CD4-positive, CD25-positive, alpha-beta regulatory T cell (primary cell): ENCODE measurements at regions not wholly inside any gene's neighbourhood (a gene's known extent, or its start where the extent isn't known, plus 50 kb on each side); places are given as distances from the start of the nearest gene placed in this dataset.

Experiments
- ATAC-seq, 2 donors: fragments of 150-1000 bp; cut with Tn5 transposase; one replicate each; pipeline ENCODE4 v1.10.0; 2021; ENCODE audit warnings: low read depth in 2 of 2, moderate number of reproducible peaks in 2 of 2, moderate library complexity in 1 of 2
- DNase-seq, 3 donors: peaks; one replicate each; pipeline versions ENCODE4 v3.0.0 to v3.0.0-alpha.2; 2012 to 2022; ENCODE audit warnings: mixed read lengths in 1 of 3
- H3K27ac ChIP-seq: one replicate; pipeline ENCODE4 v1.7.0; 2013; ENCODE audit warnings: mild to moderate bottlenecking, low read length; ENCODE audit not compliant: insufficient read depth, poor library complexity, severe bottlenecking
- H3K27me3 ChIP-seq: one replicate; pipeline ENCODE4 v1.7.0; 2013; ENCODE audit warnings: low read length; ENCODE audit not compliant: control insufficient read depth, insufficient read depth
- H3K36me3 ChIP-seq: one replicate; pipeline ENCODE4 v1.7.0; 2013; ENCODE audit warnings: mild to moderate bottlenecking, low read length, moderate library complexity; ENCODE audit not compliant: control insufficient read depth, insufficient read depth
- H3K4me1 ChIP-seq: 2 replicates; pipeline ENCODE4 v1.7.0; 2013; ENCODE audit warnings: mild to moderate bottlenecking, low read length; ENCODE audit not compliant: insufficient read depth, control insufficient read depth, poor library complexity, severe bottlenecking
- H3K4me3 ChIP-seq: one replicate; pipeline ENCODE4 v1.7.0; 2013; ENCODE audit warnings: low read depth, mild to moderate bottlenecking, low read length, moderate library complexity
- H3K9me3 ChIP-seq, 2 experiments: 1 replicate in 1 of 2; 2 replicates in 1 of 2; pipeline ENCODE4 v1.7.0; 2013; ENCODE audit warnings: low read length in 2 of 2, mild to moderate bottlenecking in 1 of 2, moderate library complexity in 1 of 2; ENCODE audit not compliant: control insufficient read depth in 2 of 2
- H3K27ac Mint-ChIP-seq, 3 donors: one replicate each; pipeline ENCODE4 v1.8.0; 2020 to 2022; ENCODE audit warnings: mild to moderate bottlenecking in 3 of 3, mixed read lengths in 3 of 3, moderate library complexity in 2 of 3
- H3K27me3 Mint-ChIP-seq: one replicate; pipeline ENCODE4 v1.8.0; 2022; ENCODE audit warnings: mild to moderate bottlenecking, mixed read lengths
- H3K36me3 Mint-ChIP-seq: one replicate; pipeline ENCODE4 v1.8.0; 2020; ENCODE audit warnings: mixed read lengths
- H3K4me1 Mint-ChIP-seq, 4 donors: one replicate each; pipeline ENCODE4 v1.8.0; 2020 to 2022; ENCODE audit warnings: mixed read lengths in 4 of 4, mild to moderate bottlenecking in 1 of 4
- H3K4me3 Mint-ChIP-seq, 4 donors: one replicate each; pipeline ENCODE4 v1.8.0; 2020 to 2022; ENCODE audit warnings: mild to moderate bottlenecking in 4 of 4, mixed read lengths in 4 of 4, moderate library complexity in 3 of 4
- H3K9me3 Mint-ChIP-seq, 7 donors: one replicate each; pipeline ENCODE4 v1.8.0; 2020 to 2022; ENCODE audit warnings: mixed read lengths in 7 of 7, mild to moderate bottlenecking in 3 of 7, moderate library complexity in 2 of 7

GRCh38 chr6:8549074-8549790 lies 113.9 kb upstream of the SLC35B3 start:
- no peaks in the 10 kb centered on the region for H3K27me3 Mint-ChIP-seq
- ATAC-seq (no peak), DNase-seq (no peak)
- no peak overlapping the region for H3K27ac Mint-ChIP-seq
- Histone ChIP-seq H3K9me3 (no peaks in the 10 kb centered on the region), H3K4me1 (no peaks in the 10 kb centered on the region), H3K27me3 (no peaks in the 10 kb centered on the region), H3K4me3 (no peak overlapping the region), H3K27ac (no peak overlapping the region), H3K36me3 (no peaks in the 10 kb centered on the region)
- peaks cover 0 to 4% (median 2%) of the 10 kb centered on the region in 7 donors for H3K9me3 Mint-ChIP-seq
- no peaks in the 10 kb centered on the region for H3K4me1 Mint-ChIP-seq
- no peaks in the 10 kb centered on the region for H3K36me3 Mint-ChIP-seq
- no peak overlapping the region for H3K4me3 Mint-ChIP-seq

DNA sequence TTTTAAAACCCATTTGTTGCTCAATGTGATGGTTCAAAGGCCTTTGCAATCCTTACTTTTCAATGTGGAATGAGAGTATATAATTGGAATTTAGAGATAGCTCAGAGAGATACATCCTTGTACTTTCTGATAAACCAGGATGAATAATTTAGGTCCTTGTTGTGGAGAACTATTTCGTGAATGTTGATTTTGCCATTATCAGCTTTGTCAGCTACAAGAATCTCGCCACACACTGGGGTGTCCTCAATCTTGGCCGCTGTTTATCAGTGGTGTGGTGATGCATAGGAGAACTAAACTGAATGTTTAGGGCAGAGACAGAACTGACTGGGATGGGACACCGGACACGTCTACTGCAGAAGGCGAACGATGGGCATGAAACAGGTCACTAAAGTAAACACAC lies 111.2 kb upstream of the SLC35B3 start:
- H3K4me1 ChIP-seq = no peaks in the 10 kb centered on the region
- DNase-seq = no peak
- Mint-ChIP-seq H3K36me3 (no peaks in the 10 kb centered on the region), H3K9me3 (peaks cover 0 to 6% (median 0%) of the 10 kb centered on the region in 7 donors), H3K27me3 (no peaks in the 10 kb centered on the region), H3K27ac (no peak overlapping the region), H3K4me1 (no peaks in the 10 kb centered on the region), H3K4me3 (no peak overlapping the region)
- no peak overlapping the region for H3K4me3 ChIP-seq
- H3K27ac ChIP-seq = no peak overlapping the region
- H3K9me3 ChIP-seq = no peaks in the 10 kb centered on the region
- no peak for ATAC-seq
- no peaks in the 10 kb centered on the region for H3K27me3 ChIP-seq
- no peaks in the 10 kb centered on the region for H3K36me3 ChIP-seq

- DNase-seq (no peak), ATAC-seq (no peak)
- no peak overlapping the region for H3K4me3 ChIP-seq
- H3K4me1 ChIP-seq = no peaks in the 10 kb centered on the region
- Mint-ChIP-seq H3K4me3 (no peak overlapping the region), H3K9me3 (peaks cover 0 to 13% (median 3%) of the 10 kb centered on the region in 7 donors), H3K27ac (peak overlapping the region in 1 of 3 donors; percentile 90), H3K27me3 (no peaks in the 10 kb centered on the region), H3K36me3 (no peaks in the 10 kb centered on the region), H3K4me1 (no peaks in the 10 kb centered on the region)
- no peaks in the 10 kb centered on the region for H3K36me3 ChIP-seq
- no peaks in the 10 kb centered on the region for H3K27me3 ChIP-seq
- no peak overlapping the region for H3K27ac ChIP-seq
- peaks cover 0 to under 1% of the 10 kb centered on the region in 2 experiments for H3K9me3 ChIP-seq
Measured at GRCh38 chr6:8545336-8545735, 110.0 kb upstream of the SLC35B3 start.

DNA sequence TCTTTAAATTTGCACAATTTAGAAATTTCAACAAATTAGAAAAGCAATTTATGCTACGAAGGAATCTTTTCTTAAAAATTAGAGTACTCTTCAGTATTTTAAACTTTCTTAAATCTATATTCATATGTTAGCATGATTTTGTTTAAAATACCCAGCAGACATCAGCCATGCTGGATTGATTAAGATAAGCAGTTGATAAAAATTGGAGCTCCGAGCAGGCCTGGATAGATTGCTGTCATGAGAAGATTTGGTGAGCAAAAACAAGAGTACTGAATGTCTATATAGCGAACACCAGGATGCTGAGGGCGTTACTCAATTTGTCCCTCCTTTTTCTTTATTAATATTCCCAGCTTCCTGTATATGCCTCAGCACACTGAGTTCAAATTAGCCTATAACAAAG lies 108.4 kb upstream of the SLC35B3 start:
- H3K27me3 Mint-ChIP-seq = no peaks in the 10 kb centered on the region
- H3K36me3 ChIP-seq = no peaks in the 10 kb centered on the region
- no peaks in the 10 kb centered on the region for H3K4me1 ChIP-seq
- peaks cover 2 to 22% (median 10%) of the 10 kb centered on the region in 7 donors for H3K9me3 Mint-ChIP-seq
- H3K36me3 Mint-ChIP-seq = no peaks in the 10 kb centered on the region
- DNase-seq (no peak), ATAC-seq (no peak)
- H3K4me3 Mint-ChIP-seq = no peak overlapping the region
- peaks cover 4 to 5% of the 10 kb centered on the region in 2 experiments for H3K9me3 ChIP-seq
- no peak overlapping the region for H3K4me3 ChIP-seq
- H3K27ac ChIP-seq = no peak overlapping the region
- no peak overlapping the region for H3K27ac Mint-ChIP-seq
- H3K27me3 ChIP-seq = no peaks in the 10 kb centered on the region
- H3K4me1 Mint-ChIP-seq = no peaks in the 10 kb centered on the region

- H3K4me3 ChIP-seq = no peak overlapping the region
- no peaks in the 10 kb centered on the region for H3K4me1 ChIP-seq
- no peak overlapping the region for H3K27ac ChIP-seq
- Mint-ChIP-seq H3K4me1 (no peaks in the 10 kb centered on the region), H3K27me3 (no peaks in the 10 kb centered on the region), H3K9me3 (peaks cover 3 to 25% (median 12%) of the 10 kb centered on the region in 7 donors), H3K4me3 (no peak overlapping the region), H3K36me3 (no peaks in the 10 kb centered on the region), H3K27ac (no peak overlapping the region)
- DNase-seq (no peak), ATAC-seq (no peak)
- no peaks in the 10 kb centered on the region for H3K36me3 ChIP-seq
- peaks cover 4 to 5% of the 10 kb centered on the region in 2 experiments for H3K9me3 ChIP-seq
- H3K27me3 ChIP-seq = no peaks in the 10 kb centered on the region
Measured at GRCh38 chr6:8539453-8539852, 104.1 kb upstream of the SLC35B3 start.

GRCh38 chr6:8536122-8536521 lies 100.8 kb upstream of the SLC35B3 start:
- no peak overlapping the region for H3K27ac ChIP-seq
- no peak for ATAC-seq
- H3K4me3 Mint-ChIP-seq = no peak overlapping the region
- no peak for DNase-seq
- H3K4me1 ChIP-seq = no peaks in the 10 kb centered on the region
- H3K36me3 ChIP-seq = no peaks in the 10 kb centered on the region
- no peak overlapping the region for H3K27ac Mint-ChIP-seq
- H3K9me3 ChIP-seq = peaks cover 4 to 5% of the 10 kb centered on the region in 2 experiments
- H3K27me3 Mint-ChIP-seq = no peaks in the 10 kb centered on the region
- no peak overlapping the region for H3K4me3 ChIP-seq
- no peaks in the 10 kb centered on the region for H3K4me1 Mint-ChIP-seq
- H3K9me3 Mint-ChIP-seq = peaks cover 3 to 25% (median 12%) of the 10 kb centered on the region in 7 donors
- H3K36me3 Mint-ChIP-seq = no peaks in the 10 kb centered on the region
- no peaks in the 10 kb centered on the region for H3K27me3 ChIP-seq

- H3K27ac Mint-ChIP-seq = no peak overlapping the region
- H3K4me3 Mint-ChIP-seq = no peak overlapping the region
- ATAC-seq (no peak), DNase-seq (no peak)
- peaks cover 0 to 20% (median 9%) of the 10 kb centered on the region in 7 donors for H3K9me3 Mint-ChIP-seq
- H3K27ac ChIP-seq = no peak overlapping the region
- H3K27me3 ChIP-seq = no peaks in the 10 kb centered on the region
- H3K9me3 ChIP-seq = peaks cover 4 to 5% of the 10 kb centered on the region in 2 experiments
- no peaks in the 10 kb centered on the region for H3K36me3 ChIP-seq
- no peaks in the 10 kb centered on the region for H3K4me1 ChIP-seq
- no peak overlapping the region for H3K4me3 ChIP-seq
- no peaks in the 10 kb centered on the region for H3K4me1 Mint-ChIP-seq
- H3K36me3 Mint-ChIP-seq = no peaks in the 10 kb centered on the region
- H3K27me3 Mint-ChIP-seq = no peaks in the 10 kb centered on the region
Measured at GRCh38 chr6:8535519-8535918, 100.2 kb upstream of the SLC35B3 start.

GRCh38 chr6:8530785-8531435 lies 95.6 kb upstream of the SLC35B3 start:
- H3K9me3 ChIP-seq = no peaks in the 10 kb centered on the region
- DNase-seq (no peak), ATAC-seq (no peak)
- H3K4me3 Mint-ChIP-seq = no peak overlapping the region
- no peak overlapping the region for H3K4me3 ChIP-seq
- no peak overlapping the region for H3K27ac ChIP-seq
- no peaks in the 10 kb centered on the region for H3K36me3 Mint-ChIP-seq
- H3K27me3 Mint-ChIP-seq = no peaks in the 10 kb centered on the region
- H3K36me3 ChIP-seq = no peaks in the 10 kb centered on the region
- H3K4me1 ChIP-seq = no peaks in the 10 kb centered on the region
- H3K27me3 ChIP-seq = no peaks in the 10 kb centered on the region
- H3K27ac Mint-ChIP-seq = no peak overlapping the region
- H3K4me1 Mint-ChIP-seq = peaks cover 0 to 2% (median 0%) of the 10 kb centered on the region in 4 donors
- H3K9me3 Mint-ChIP-seq = peaks cover 0 to 3% (median 1%) of the 10 kb centered on the region in 7 donors
